ENCODE measurements at regions not wholly inside any gene's neighbourhood (a gene's known extent, or its start where the extent isn't known, plus 50 kb on each side); places are given as distances from the start of the nearest gene placed in this dataset.

- Histone ChIP-seq H3K27me3 (ENCODE audit: low read length) (peaks cover 7% of the 10 kb centered on the region; the same call in 1 of the 2 replicates), H3K9me3 (ENCODE audit: low read length) (peaks cover 9% of the 10 kb centered on the region; the same call in 1 of the 2 replicates), H3K36me3 (ENCODE audit: insufficient read depth, low read length) (no peaks in the 10 kb centered on the region; the same call in 1 of the 2 replicates), H3K4me2 (ENCODE audit: low read depth, low read length, poor library complexity, severe bottlenecking) (no peak overlapping the region), H3K4me1 (ENCODE audit: low read length) (no peaks in the 10 kb centered on the region), H3K9me2 (replicated peaks; ENCODE audit: insufficient read depth, low read length) (no peaks in the 10 kb centered on the region), H3K79me2 (ENCODE audit: low read length) (no peaks in the 10 kb centered on the region), H3K27ac (ENCODE audit: low read length) (no peak overlapping the region), H2AFZ (ENCODE audit: low read length) (no peak overlapping the region), H4K20me1 (ENCODE audit: insufficient read depth, low read depth, low read length) (no peaks in the 10 kb centered on the region), H3K9ac (ENCODE audit: low read length) (no peak overlapping the region), H3K4me3 (ENCODE audit: low read length) (no peak overlapping the region)
- DNase-seq: no peak
Measured at GRCh38 chr2:116891191-116891590, 923.3 kb upstream of the DDX18 start.

- Histone ChIP-seq H3K9me2 (replicated peaks; ENCODE audit: insufficient read depth, low read length) (no peaks in the 10 kb centered on the region), H3K4me1 (ENCODE audit: low read length) (no peaks in the 10 kb centered on the region), H3K79me2 (ENCODE audit: low read length) (no peaks in the 10 kb centered on the region), H3K4me3 (ENCODE audit: low read length) (no peak overlapping the region), H3K4me2 (ENCODE audit: low read depth, low read length, poor library complexity, severe bottlenecking) (no peak overlapping the region), H3K27me3 (ENCODE audit: low read length) (no peaks in the 10 kb centered on the region), H3K27ac (ENCODE audit: low read length) (no peak overlapping the region), H4K20me1 (ENCODE audit: insufficient read depth, low read depth, low read length) (no peaks in the 10 kb centered on the region), H3K9me3 (ENCODE audit: low read length) (no peaks in the 10 kb centered on the region), H3K9ac (ENCODE audit: low read length) (no peak overlapping the region), H3K36me3 (ENCODE audit: insufficient read depth, low read length) (no peaks in the 10 kb centered on the region), H2AFZ (ENCODE audit: low read length) (no peak overlapping the region)
- no peak for DNase-seq
Measured at GRCh38 chr2:116911540-116911939, 903.0 kb upstream of the DDX18 start.

GRCh38 chr2:116915673-116916072, 898.8 kb upstream of the DDX18 start:
- Histone ChIP-seq H3K79me2 (ENCODE audit: low read length) (no peaks in the 10 kb centered on the region), H3K9me2 (replicated peaks; ENCODE audit: insufficient read depth, low read length) (no peaks in the 10 kb centered on the region), H4K20me1 (ENCODE audit: insufficient read depth, low read depth, low read length) (no peaks in the 10 kb centered on the region), H3K9ac (ENCODE audit: low read length) (no peak overlapping the region), H3K27ac (ENCODE audit: low read length) (no peak overlapping the region), H2AFZ (ENCODE audit: low read length) (no peak overlapping the region), H3K36me3 (ENCODE audit: insufficient read depth, low read length) (no peaks in the 10 kb centered on the region), H3K4me2 (ENCODE audit: low read depth, low read length, poor library complexity, severe bottlenecking) (no peak overlapping the region), H3K9me3 (ENCODE audit: low read length) (no peaks in the 10 kb centered on the region), H3K27me3 (ENCODE audit: low read length) (no peaks in the 10 kb centered on the region), H3K4me3 (ENCODE audit: low read length) (no peak overlapping the region), H3K4me1 (ENCODE audit: low read length) (no peaks in the 10 kb centered on the region)
- no peak for DNase-seq

- H2AFZ ChIP-seq (ENCODE audit: low read length): no peak overlapping the region
- no peaks in the 10 kb centered on the region for H3K79me2 ChIP-seq (ENCODE audit: low read length)
- no peaks in the 10 kb centered on the region for H4K20me1 ChIP-seq (ENCODE audit: insufficient read depth, low read depth, low read length)
- DNase-seq: no peak
- H3K9me2 ChIP-seq (replicated peaks; ENCODE audit: insufficient read depth, low read length): no peaks in the 10 kb centered on the region
- H3K9me3 ChIP-seq (ENCODE audit: low read length): no peaks in the 10 kb centered on the region
- H3K9ac ChIP-seq (ENCODE audit: low read length): no peak overlapping the region
- H3K27me3 ChIP-seq (ENCODE audit: low read length): no peaks in the 10 kb centered on the region
- H3K4me2 ChIP-seq (ENCODE audit: low read depth, low read length, poor library complexity, severe bottlenecking): no peak overlapping the region
- H3K27ac ChIP-seq (ENCODE audit: low read length): no peak overlapping the region
- no peaks in the 10 kb centered on the region for H3K36me3 ChIP-seq (ENCODE audit: insufficient read depth, low read length)
- no peaks in the 10 kb centered on the region for H3K4me1 ChIP-seq (ENCODE audit: low read length)
- H3K4me3 ChIP-seq (ENCODE audit: low read length): no peak overlapping the region
Measured at GRCh38 chr2:116917196-116917595, 897.3 kb upstream of the DDX18 start.

- Histone ChIP-seq H3K79me2 (ENCODE audit: low read length) (no peaks in the 10 kb centered on the region), H3K9ac (ENCODE audit: low read length) (no peak overlapping the region), H2AFZ (ENCODE audit: low read length) (no peak overlapping the region), H3K36me3 (ENCODE audit: insufficient read depth, low read length) (no peaks in the 10 kb centered on the region), H3K9me3 (ENCODE audit: low read length) (no peaks in the 10 kb centered on the region), H3K27ac (ENCODE audit: low read length) (no peak overlapping the region), H3K4me3 (ENCODE audit: low read length) (no peak overlapping the region), H3K27me3 (ENCODE audit: low read length) (no peaks in the 10 kb centered on the region), H3K4me1 (ENCODE audit: low read length) (no peaks in the 10 kb centered on the region), H3K9me2 (replicated peaks; ENCODE audit: insufficient read depth, low read length) (no peaks in the 10 kb centered on the region), H4K20me1 (ENCODE audit: insufficient read depth, low read depth, low read length) (no peaks in the 10 kb centered on the region), H3K4me2 (ENCODE audit: low read depth, low read length, poor library complexity, severe bottlenecking) (no peak overlapping the region)
- no peak for DNase-seq
Measured at GRCh38 chr2:116918574-116918973, 895.9 kb upstream of the DDX18 start.

- no peaks in the 10 kb centered on the region for H3K36me3 ChIP-seq (ENCODE audit: insufficient read depth, low read length)
- no peaks in the 10 kb centered on the region for H3K9me3 ChIP-seq (ENCODE audit: low read length)
- no peak overlapping the region for H3K4me3 ChIP-seq (ENCODE audit: low read length)
- H3K27ac ChIP-seq (ENCODE audit: low read length): no peak overlapping the region
- no peaks in the 10 kb centered on the region for H4K20me1 ChIP-seq (ENCODE audit: insufficient read depth, low read depth, low read length)
- no peak overlapping the region for H2AFZ ChIP-seq (ENCODE audit: low read length)
- H3K9ac ChIP-seq (ENCODE audit: low read length): no peak overlapping the region
- no peaks in the 10 kb centered on the region for H3K4me1 ChIP-seq (ENCODE audit: low read length)
- no peak overlapping the region for H3K4me2 ChIP-seq (ENCODE audit: low read depth, low read length, poor library complexity, severe bottlenecking)
- no peaks in the 10 kb centered on the region for H3K9me2 ChIP-seq (replicated peaks; ENCODE audit: insufficient read depth, low read length)
- no peaks in the 10 kb centered on the region for H3K79me2 ChIP-seq (ENCODE audit: low read length)
- no peak for DNase-seq
- H3K27me3 ChIP-seq (ENCODE audit: low read length): no peaks in the 10 kb centered on the region
Measured at GRCh38 chr2:116922414-116922813, 892.1 kb upstream of the DDX18 start.

- Histone ChIP-seq H3K27ac (ENCODE audit: low read length) (no peak overlapping the region), H3K9ac (ENCODE audit: low read length) (no peak overlapping the region), H3K9me3 (ENCODE audit: low read length) (no peaks in the 10 kb centered on the region)
Measured at GRCh38 chr2:116924509-116924908, 890.0 kb upstream of the DDX18 start.

GRCh38 chr2:116935097-116935814, 879.2 kb upstream of the DDX18 start:
- Histone ChIP-seq H4K20me1 (ENCODE audit: insufficient read depth, low read depth, low read length) (no peaks in the 10 kb centered on the region), H3K79me2 (ENCODE audit: low read length) (no peaks in the 10 kb centered on the region), H3K4me3 (ENCODE audit: low read length) (no peak overlapping the region), H3K9me3 (ENCODE audit: low read length) (no peaks in the 10 kb centered on the region), H3K9me2 (replicated peaks; ENCODE audit: insufficient read depth, low read length) (no peaks in the 10 kb centered on the region), H3K4me2 (ENCODE audit: low read depth, low read length, poor library complexity, severe bottlenecking) (no peak overlapping the region), H3K36me3 (ENCODE audit: insufficient read depth, low read length) (no peaks in the 10 kb centered on the region), H3K27me3 (ENCODE audit: low read length) (no peaks in the 10 kb centered on the region), H3K9ac (ENCODE audit: low read length) (no peak overlapping the region), H3K27ac (ENCODE audit: low read length) (no peak overlapping the region), H2AFZ (ENCODE audit: low read length) (no peak overlapping the region), H3K4me1 (ENCODE audit: low read length) (peaks cover 12% of the 10 kb centered on the region)
- DNase-seq: no peak

More at GRCh38 chr2:116924509-116924908, 890.0 kb upstream of the DDX18 start:
- H3K4me1 ChIP-seq (ENCODE audit: low read length): no peaks in the 10 kb centered on the region
- H3K4me3 ChIP-seq (ENCODE audit: low read length): no peak overlapping the region
- H3K79me2 ChIP-seq (ENCODE audit: low read length): no peaks in the 10 kb centered on the region
- no peaks in the 10 kb centered on the region for H3K36me3 ChIP-seq (ENCODE audit: insufficient read depth, low read length)
- no peak overlapping the region for H2AFZ ChIP-seq (ENCODE audit: low read length)
- H3K9me2 ChIP-seq (replicated peaks; ENCODE audit: insufficient read depth, low read length): no peaks in the 10 kb centered on the region
- no peak for DNase-seq
- H3K27me3 ChIP-seq (ENCODE audit: low read length): no peaks in the 10 kb centered on the region
- no peaks in the 10 kb centered on the region for H4K20me1 ChIP-seq (ENCODE audit: insufficient read depth, low read depth, low read length)
- no peak overlapping the region for H3K4me2 ChIP-seq (ENCODE audit: low read depth, low read length, poor library complexity, severe bottlenecking)

Measured in Karpas-422 (cell line).